Vagina (tissue), 2 donors: ENCODE measurements at regions not wholly inside any gene's neighbourhood (a gene's known extent, or its start where the extent isn't known, plus 50 kb on each side); places are given as distances from the start of the nearest gene placed in this dataset.

Experiments used
- DNase-seq, 2 donors: peaks; one replicate each; pipeline ENCODE4 v3.0.0-alpha.2; 2017; ENCODE audit errors: extremely low spot score in 2 of 2
- H3K27ac ChIP-seq: fragments of 200-600 bp; sonication (generic); one replicate; pipeline ENCODE4 v1.5.1; 2019
- H3K27me3 ChIP-seq: fragments of 200-600 bp; sonication (generic); one replicate; pipeline ENCODE4 v1.5.1; 2019
- H3K36me3 ChIP-seq, 2 donors: fragments of 200-600 bp; sonication (generic); one replicate each; pipeline ENCODE4 v1.5.1; 2017 to 2019
- H3K4me1 ChIP-seq: fragments of 200-600 bp; sonication (generic); one replicate; pipeline ENCODE4 v1.5.1; 2019
- H3K4me3 ChIP-seq, 2 donors: fragments of 200-600 bp; sonication (generic); 1 replicate in 1 of 2; 2 replicates in 1 of 2; pipeline ENCODE4 v1.5.1; 2016 to 2019
- H3K9me3 ChIP-seq: fragments of 200-600 bp; sonication (generic); one replicate; pipeline ENCODE4 v1.5.1; 2019
- CTCF ChIP-seq, 3 experiments: fragments of 450-650 bp in 2 of 3; fragments of 200-600 bp in 1 of 3; sonication (generic) in 1 of 3; IDR thresholded peaks; one replicate each; pipeline ENCODE4 v1.5.1; 2017 to 2019; ENCODE audit warnings: antibody characterized with exemption in 3 of 3, mild to moderate bottlenecking in 2 of 3, moderate library complexity in 2 of 3
- POLR2A ChIP-seq, 2 donors: fragments of 450-650 bp; IDR thresholded peaks; one replicate each; pipeline ENCODE4 v1.6.1; 2017; ENCODE audit warnings: antibody characterized with exemption in 2 of 2, mild to moderate bottlenecking in 2 of 2, moderate library complexity in 2 of 2
- POLR2AphosphoS5 ChIP-seq, 2 donors: sonication (generic); formaldehyde crosslinking; IDR thresholded peaks; one replicate each; pipeline ENCODE4 v1.9.0; 2017; ENCODE audit warnings: antibody characterized with exemption in 2 of 2, mild to moderate bottlenecking in 2 of 2, low read depth in 1 of 2; ENCODE audit not compliant: insufficient read depth in 1 of 2
- intact Hi-C: fragments of 100-400 bp; cut with DNase I; formaldehyde crosslinking; loops from one replicate; pipeline ENCODE4 v1.15.1; 2023

GRCh38 chrX:4265036-4265435 lies 551.6 kb upstream of the PRKX start:
- DNase-seq = no peak
- H3K9me3 ChIP-seq = no peaks in the 10 kb centered on the region

DNA sequence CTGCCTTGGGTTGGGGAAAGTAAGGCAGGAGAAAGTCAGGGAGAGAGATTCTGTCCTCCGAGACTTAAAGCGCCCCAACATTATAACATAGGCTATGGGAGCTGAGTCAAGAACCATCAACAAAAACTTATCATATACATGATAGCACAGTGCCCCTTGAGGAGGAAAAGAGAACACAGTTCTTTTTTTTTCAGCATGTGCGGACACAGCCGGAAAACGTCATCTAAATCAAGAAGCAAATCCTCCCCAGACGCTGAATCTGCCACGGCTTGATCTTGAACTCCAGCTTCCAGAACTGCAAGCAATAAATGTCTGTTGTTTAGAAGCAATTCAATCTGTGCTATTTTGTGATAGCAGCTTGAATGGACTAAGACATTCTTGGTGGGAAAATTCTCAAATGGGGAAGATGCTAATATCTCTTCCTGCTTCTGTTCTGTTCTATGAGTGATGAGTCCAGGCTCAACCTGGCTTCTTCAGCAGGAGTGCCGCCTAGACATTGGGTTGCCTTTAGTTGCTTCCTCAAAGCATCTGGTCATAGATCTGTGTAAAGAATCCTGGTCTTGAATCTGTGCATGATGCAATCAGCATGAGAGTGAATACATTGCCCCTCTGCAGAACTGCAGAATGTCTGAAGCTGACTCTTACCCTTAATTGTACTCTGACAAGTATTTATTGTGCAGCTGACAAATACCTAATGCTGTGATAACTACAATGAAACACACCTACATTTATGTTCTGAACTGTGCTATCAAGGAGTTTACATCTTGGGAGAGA lies 549.8 kb upstream of the PRKX start:
- no peak overlapping the region for H3K27ac ChIP-seq
- H3K9me3 ChIP-seq = no peaks in the 10 kb centered on the region
- intact Hi-C loops = no loop called here
- no peaks in the 10 kb centered on the region for H3K36me3 ChIP-seq
- no peak for TF ChIP-seq CTCF (IDR thresholded peaks at IDR 0.05)
- TF ChIP-seq POLR2AphosphoS5 (IDR thresholded peaks at IDR 0.05; ENCODE audit: insufficient read depth in 1 of 2, low read depth in 1 of 2) = no peak
- no peak for TF ChIP-seq POLR2A (IDR thresholded peaks at IDR 0.05)
- no peak for DNase-seq
- H3K27me3 ChIP-seq = no peaks in the 10 kb centered on the region
- no peaks in the 10 kb centered on the region for H3K4me1 ChIP-seq
- no peak overlapping the region for H3K4me3 ChIP-seq

More at GRCh38 chrX:4265036-4265435, 551.6 kb upstream of the PRKX start:
- Histone ChIP-seq H3K36me3 (no peaks in the 10 kb centered on the region), H3K27me3 (no peaks in the 10 kb centered on the region), H3K4me1 (no peaks in the 10 kb centered on the region), H3K27ac (no peak overlapping the region), H3K4me3 (no peak overlapping the region)
- no peak for TF ChIP-seq CTCF (IDR thresholded peaks at IDR 0.05)
- no peak for TF ChIP-seq POLR2A (IDR thresholded peaks at IDR 0.05)
- TF ChIP-seq POLR2AphosphoS5 (IDR thresholded peaks at IDR 0.05; ENCODE audit: insufficient read depth in 1 of 2, low read depth in 1 of 2) = no peak
- intact Hi-C loops = no loop called here

- Histone ChIP-seq H3K9me3 (no peaks in the 10 kb centered on the region), H3K4me3 (no peak overlapping the region), H3K27me3 (no peaks in the 10 kb centered on the region), H3K36me3 (no peaks in the 10 kb centered on the region), H3K27ac (no peak overlapping the region), H3K4me1 (no peaks in the 10 kb centered on the region)
- intact Hi-C loops = no loop called here
- no peak for TF ChIP-seq POLR2A (IDR thresholded peaks at IDR 0.05)
- TF ChIP-seq CTCF (IDR thresholded peaks at IDR 0.05) = no peak
- no peak for TF ChIP-seq POLR2AphosphoS5 (IDR thresholded peaks at IDR 0.05; ENCODE audit: insufficient read depth in 1 of 2, low read depth in 1 of 2)
- DNase-seq = no peak
Observed at GRCh38 chrX:4253092-4253491, 539.6 kb upstream of the PRKX start.

DNA sequence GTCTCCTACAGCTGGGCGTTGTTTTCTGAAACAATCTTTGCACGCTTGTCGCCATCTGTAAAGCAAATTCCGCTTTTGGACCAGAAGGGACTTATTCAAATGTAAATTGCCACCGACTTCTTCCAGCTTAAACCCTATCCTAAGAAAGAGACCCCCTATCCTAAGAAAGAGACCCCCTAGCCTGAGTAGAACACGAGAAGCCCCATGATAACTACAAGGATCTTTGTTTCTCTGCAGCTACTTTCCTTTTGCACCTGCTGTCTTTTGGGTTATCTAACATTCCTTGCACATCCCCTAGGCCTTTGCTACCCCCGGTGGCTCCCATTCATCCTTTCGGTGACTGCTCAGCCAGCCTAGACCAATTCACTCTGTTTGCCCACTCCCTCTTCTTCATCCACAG lies 536.0 kb upstream of the PRKX start:
- no peak for TF ChIP-seq CTCF (IDR thresholded peaks at IDR 0.05)
- no peak for TF ChIP-seq POLR2AphosphoS5 (IDR thresholded peaks at IDR 0.05; ENCODE audit: insufficient read depth in 1 of 2, low read depth in 1 of 2)
- no peak for TF ChIP-seq POLR2A (IDR thresholded peaks at IDR 0.05)

DNA sequence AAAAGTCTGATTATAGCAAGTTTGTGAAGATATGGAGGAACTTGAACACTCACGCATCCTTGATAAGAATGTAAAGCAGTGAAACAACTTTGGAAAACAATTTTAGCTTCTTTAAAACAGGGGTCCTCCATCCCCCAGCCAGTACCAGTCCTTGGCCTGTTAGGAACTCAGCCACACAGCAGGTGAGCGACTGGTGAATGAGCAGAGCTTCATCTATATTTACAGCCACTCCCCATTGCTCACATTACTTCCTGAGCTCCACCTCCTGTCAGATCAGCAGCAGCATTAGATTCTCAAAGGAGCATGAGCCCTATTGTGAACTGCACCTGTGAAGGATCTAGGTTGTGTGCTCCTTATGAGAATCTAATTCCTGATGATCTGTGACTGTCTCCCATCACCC lies 530.3 kb upstream of the PRKX start:
- H3K9me3 ChIP-seq = no peaks in the 10 kb centered on the region
- no peak for DNase-seq
- no peak overlapping the region for H3K4me3 ChIP-seq
- no peaks in the 10 kb centered on the region for H3K27me3 ChIP-seq
- H3K27ac ChIP-seq = no peak overlapping the region
- TF ChIP-seq CTCF (IDR thresholded peaks at IDR 0.05) (no peak), POLR2A (IDR thresholded peaks at IDR 0.05) (no peak), POLR2AphosphoS5 (IDR thresholded peaks at IDR 0.05; ENCODE audit: insufficient read depth in 1 of 2, low read depth in 1 of 2) (no peak)
- intact Hi-C loops = no loop called here
- no peaks in the 10 kb centered on the region for H3K4me1 ChIP-seq
- H3K36me3 ChIP-seq = no peaks in the 10 kb centered on the region

More for the DNA sequence above, 536.0 kb upstream of the PRKX start:
- Histone ChIP-seq H3K4me3 (no peak overlapping the region), H3K4me1 (no peaks in the 10 kb centered on the region), H3K27ac (no peak overlapping the region), H3K9me3 (no peaks in the 10 kb centered on the region), H3K36me3 (no peaks in the 10 kb centered on the region), H3K27me3 (no peaks in the 10 kb centered on the region)
- no peak for DNase-seq
- intact Hi-C loops = no loop called here
